A549 (cell line): ENCODE measurements at regions not wholly inside any gene's neighbourhood (a gene's known extent, or its start where the extent isn't known, plus 50 kb on each side); places are given as distances from the start of the nearest gene placed in this dataset.

Experiments
- CEBPB ChIP-seq, 2 experiments: fragments of >200 bp in 1 of 2; sonication (Bioruptor Twin) in 1 of 2; formaldehyde crosslinking in 1 of 2; IDR thresholded peaks; 2 replicates each; pipeline ENCODE4 v1.6.1; 2012 to 2016
- CHD4 ChIP-seq: fragments of 200-600 bp; sonication (generic); IDR thresholded peaks from 2 replicates; pipeline ENCODE4 v1.6.1; 2016; ENCODE audit warnings: antibody characterized with exemption, mild to moderate bottlenecking, borderline replicate concordance
- CTCF ChIP-seq: fragments of >200 bp; sonication (Bioruptor Twin); formaldehyde crosslinking; IDR thresholded peaks from 3 replicates; pipeline ENCODE4 v1.5.1; 2016
- EP300 ChIP-seq, 2 experiments: fragments of >200 bp; sonication (Bioruptor Twin); formaldehyde crosslinking; IDR thresholded peaks; 2 replicates in 1 of 2; 3 replicates in 1 of 2; pipeline ENCODE4 v1.6.1; 2016 to 2017
- JUNB ChIP-seq: fragments of >200 bp; sonication (Bioruptor Twin); formaldehyde crosslinking; IDR thresholded peaks from 2 replicates; pipeline ENCODE4 v1.6.1; 2016
- KDM1A ChIP-seq: fragments of 200-600 bp; sonication (generic); IDR thresholded peaks from 2 replicates; pipeline ENCODE4 v1.6.1; 2016; ENCODE audit warnings: low read depth, mild to moderate bottlenecking
- KDM5A ChIP-seq: fragments of 200-600 bp; sonication (generic); IDR thresholded peaks from 2 replicates; pipeline ENCODE4 v1.6.1; 2016; ENCODE audit warnings: antibody characterized with exemption, mild to moderate bottlenecking
- MAX ChIP-seq: IDR thresholded peaks from 2 replicates; pipeline ENCODE4 v1.6.1; 2012
- MAZ ChIP-seq: fragments of 150-350 bp; IDR thresholded peaks from 2 replicates; pipeline ENCODE4 v1.6.1; 2014; ENCODE audit warnings: antibody characterized with exemption, low read depth, low read length, borderline replicate concordance
- PBX3 ChIP-seq: IDR thresholded peaks from 2 replicates; pipeline ENCODE4 v1.6.1; 2012
- POLR2A ChIP-seq: IDR thresholded peaks from 2 replicates; pipeline ENCODE4 v1.6.1; 2012; ENCODE audit warnings: mild to moderate bottlenecking, low read length
- RAD21 ChIP-seq, 2 experiments: fragments of >200 bp in 1 of 2; sonication (Bioruptor Twin) in 1 of 2; formaldehyde crosslinking in 1 of 2; IDR thresholded peaks in 1 of 2; conservative IDR thresholded peaks in 1 of 2; 2 replicates in 1 of 2; 3 replicates in 1 of 2; pipeline ENCODE4 v1.6.1; 2012 to 2018; ENCODE audit warnings: inconsistent platforms in 1 of 2
- RFX5 ChIP-seq: fragments of 450-650 bp; IDR thresholded peaks from 2 replicates; pipeline ENCODE4 v1.7.1; 2014; ENCODE audit warnings: antibody characterized with exemption, mild to moderate bottlenecking, moderate library complexity
- USF2 ChIP-seq: fragments of 450-650 bp; IDR thresholded peaks from 2 replicates; pipeline ENCODE4 v1.6.1; 2014; ENCODE audit warnings: antibody characterized with exemption

GRCh38 chr10:128774979-128775378 lies 648.8 kb upstream of the MKI67 start:
- TF ChIP-seq POLR2A (no peak), MAX (no peak), CTCF (no peak), KDM5A (no peak), EP300 (IDR thresholded peaks at IDR 0.05) (no peak), JUNB (no peak), PBX3 (no peak), CHD4 (no peak), USF2 (no peak), RAD21 (conservative IDR thresholded peaks at IDR 0.05 in 1 of 2, IDR thresholded peaks at IDR 0.05 in 1 of 2) (no peak), CEBPB (IDR thresholded peaks at IDR 0.05) (0 out of 4 replicates have a peak, but pooled peaks of 1 of the 2 experiments have one; percentile 17), MAZ (no peak), RFX5 (no peak), KDM1A (no peak)
